ENCODE measurements at regions not wholly inside any gene's neighbourhood (a gene's known extent, or its start where the extent isn't known, plus 50 kb on each side); places are given as distances from the start of the nearest gene placed in this dataset.

- no peak for DNase-seq
These were observed 1421.0 kb upstream of the FLRT2 start for GRCh38 chr14:84108746-84109457.

DNA sequence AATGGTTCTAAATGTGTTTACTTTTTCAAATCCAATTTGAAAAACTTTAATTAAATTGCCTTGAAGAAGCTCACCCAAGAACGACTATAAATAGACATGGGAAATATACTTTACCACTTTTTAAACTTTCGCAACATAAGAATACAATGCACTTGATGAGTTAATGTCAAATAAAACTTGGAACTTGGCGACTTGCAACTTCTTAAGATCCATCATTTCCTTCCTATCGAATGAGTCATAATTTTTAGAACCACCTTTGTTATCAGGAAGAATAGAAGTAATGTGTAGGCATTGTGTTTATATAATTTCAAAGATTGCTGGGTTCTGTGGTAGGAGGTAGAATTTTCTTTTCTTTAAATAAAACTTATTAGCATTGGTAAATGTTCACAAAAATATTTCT is 1417.4 kb upstream of the FLRT2 start:
- no peak for DNase-seq

- no peak for DNase-seq
These were observed 1404.3 kb upstream of the FLRT2 start for GRCh38 chr14:84125676-84126075.

- no peak for DNase-seq
These were observed 1402.4 kb upstream of the FLRT2 start for GRCh38 chr14:84127495-84127894.

GRCh38 chr14:84128050-84128449 is 1401.9 kb upstream of the FLRT2 start:
- no peak for DNase-seq

- peak in 1 of 14 donors; percentile 1 for DNase-seq
These were observed 1400.9 kb upstream of the FLRT2 start for GRCh38 chr14:84129007-84129406.

DNA sequence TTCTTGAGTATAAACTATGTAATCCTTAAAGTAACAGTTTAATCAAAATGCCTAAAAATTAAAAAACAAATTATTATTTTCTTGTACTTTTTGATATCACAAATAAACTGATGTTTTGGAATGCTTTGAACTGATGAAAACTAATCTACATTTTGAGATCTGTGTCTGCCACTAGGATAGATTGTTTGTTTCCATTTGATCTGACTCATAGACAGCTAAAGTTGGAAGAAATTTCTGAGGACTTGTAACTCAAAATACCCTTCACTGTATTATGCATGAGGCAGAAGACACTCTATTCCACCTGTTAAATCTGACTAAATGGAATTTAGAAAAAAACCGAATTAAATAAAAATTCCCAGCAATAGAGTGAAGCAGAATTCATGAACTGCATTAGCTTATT is 1400.0 kb upstream of the FLRT2 start:
- no peak for DNase-seq

DNA sequence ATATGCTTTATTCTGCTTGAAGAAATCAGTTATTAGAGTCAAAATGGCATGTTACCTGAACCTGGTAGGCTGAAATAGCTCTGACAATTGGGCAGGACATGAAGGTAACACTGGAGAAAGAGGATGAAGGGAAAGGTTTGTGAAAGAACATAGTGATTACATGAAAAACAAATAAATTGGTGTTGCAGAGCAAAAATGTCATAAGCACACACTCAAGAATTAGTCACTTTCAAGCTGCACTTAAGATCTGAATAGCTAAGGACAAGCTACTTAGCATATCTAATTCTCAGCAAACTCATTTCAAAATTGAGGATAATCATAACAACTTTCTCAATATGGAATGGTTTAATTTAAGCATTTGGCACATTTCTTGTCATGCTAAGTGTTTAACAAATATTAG is 1398.0 kb upstream of the FLRT2 start:
- no peak for DNase-seq

- DNase-seq: no peak
These were observed 1385.8 kb upstream of the FLRT2 start for GRCh38 chr14:84144166-84144565.

- no peak for DNase-seq
These were observed 1377.5 kb upstream of the FLRT2 start for GRCh38 chr14:84152452-84152851.

- DNase-seq: no peak
These were observed 1367.3 kb upstream of the FLRT2 start for GRCh38 chr14:84162633-84163032.

GRCh38 chr14:84167026-84167425 is 1362.9 kb upstream of the FLRT2 start:
- no peak for DNase-seq

- DNase-seq: no peak
These were observed 1349.6 kb upstream of the FLRT2 start for GRCh38 chr14:84180336-84180735.

GRCh38 chr14:84181072-84181471 is 1348.9 kb upstream of the FLRT2 start:
- no peak for DNase-seq

- no peak for DNase-seq
These were observed 1334.4 kb upstream of the FLRT2 start for GRCh38 chr14:84195514-84195913.

DNA sequence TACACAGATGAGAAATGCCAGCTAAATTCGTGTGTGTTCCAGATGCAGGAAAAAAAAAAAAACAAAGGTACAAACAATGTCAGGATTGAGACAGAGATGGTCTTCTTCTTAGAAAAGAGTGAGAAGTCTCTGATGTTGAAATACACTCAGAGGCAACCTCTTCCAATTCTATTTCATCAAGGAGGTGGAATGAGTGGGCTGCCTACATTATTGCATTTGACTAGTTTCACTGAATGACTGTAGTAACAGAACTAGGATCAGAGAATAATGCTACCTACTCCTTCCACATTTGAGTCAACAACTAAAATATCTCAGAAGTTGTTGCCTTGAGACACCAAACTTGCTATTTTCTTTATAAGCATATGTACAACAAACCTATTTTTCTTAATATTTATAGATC is 1332.2 kb upstream of the FLRT2 start:
- DNase-seq: no peak

DNA sequence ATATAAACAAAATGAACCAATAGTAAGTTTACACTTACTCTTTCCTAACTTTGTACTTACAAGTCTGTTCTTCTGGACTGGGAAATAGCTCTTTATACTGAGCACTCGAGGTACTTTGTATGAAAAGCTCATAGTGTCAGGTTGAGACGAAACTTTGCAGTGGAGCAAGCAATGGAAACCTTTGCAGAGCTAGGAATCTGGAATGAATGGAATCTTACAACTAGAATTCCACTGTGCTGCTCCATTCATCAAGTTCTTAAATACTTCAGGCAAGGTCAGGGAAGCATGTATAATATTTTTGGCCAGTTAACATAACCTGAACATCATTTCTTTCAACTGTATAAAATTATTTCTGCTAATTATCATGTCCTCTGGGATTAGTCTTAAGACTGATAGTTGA is 1327.5 kb upstream of the FLRT2 start:
- DNase-seq: no peak

- DNase-seq: no peak
These were observed 1326.0 kb upstream of the FLRT2 start for GRCh38 chr14:84203896-84204295.

GRCh38 chr14:84208451-84208850 is 1321.5 kb upstream of the FLRT2 start:
- DNase-seq: no peak

DNA sequence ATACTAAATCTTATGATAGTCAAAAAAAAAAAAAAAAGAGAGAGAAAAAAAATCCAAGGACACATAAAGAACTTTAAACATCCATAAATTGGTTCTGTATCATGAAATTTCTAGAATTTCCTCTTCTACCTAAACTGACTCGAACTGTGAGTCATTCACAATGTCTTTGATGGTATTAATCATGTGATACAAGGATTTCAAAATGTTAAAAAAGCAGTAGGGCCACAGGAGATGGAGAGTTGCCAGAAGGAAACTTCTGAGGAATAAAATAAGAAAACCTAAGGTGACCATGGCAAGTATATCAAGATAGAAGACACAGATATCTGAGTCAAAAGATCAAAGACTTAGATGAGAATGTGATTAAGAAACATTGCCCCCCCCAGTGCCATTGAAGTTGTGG is 1320.9 kb upstream of the FLRT2 start:
- DNase-seq: no peak

DNA sequence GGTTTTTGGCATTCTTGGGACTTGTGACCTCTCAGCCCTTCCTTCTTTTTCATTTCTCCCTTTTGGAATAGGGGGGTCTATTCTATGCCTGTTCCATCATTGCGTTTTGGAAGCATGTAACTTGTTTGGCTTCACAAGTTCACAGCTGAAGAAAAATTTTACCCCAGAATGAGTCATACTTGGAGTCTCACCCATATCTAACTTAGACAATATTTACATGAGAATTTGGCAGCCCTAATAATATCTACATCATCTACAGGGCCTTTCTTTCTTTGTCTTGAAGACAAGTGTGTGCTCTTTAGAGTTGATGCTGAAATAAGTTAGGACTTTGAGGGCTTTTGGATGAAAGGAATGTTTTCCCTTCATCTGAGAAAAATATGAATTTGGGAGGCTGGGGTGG is 1312.9 kb upstream of the FLRT2 start:
- DNase-seq: no peak

- DNase-seq: peak in 1 of 14 donors; percentile 2
These were observed 1304.7 kb upstream of the FLRT2 start for GRCh38 chr14:84225268-84225667.

DNA sequence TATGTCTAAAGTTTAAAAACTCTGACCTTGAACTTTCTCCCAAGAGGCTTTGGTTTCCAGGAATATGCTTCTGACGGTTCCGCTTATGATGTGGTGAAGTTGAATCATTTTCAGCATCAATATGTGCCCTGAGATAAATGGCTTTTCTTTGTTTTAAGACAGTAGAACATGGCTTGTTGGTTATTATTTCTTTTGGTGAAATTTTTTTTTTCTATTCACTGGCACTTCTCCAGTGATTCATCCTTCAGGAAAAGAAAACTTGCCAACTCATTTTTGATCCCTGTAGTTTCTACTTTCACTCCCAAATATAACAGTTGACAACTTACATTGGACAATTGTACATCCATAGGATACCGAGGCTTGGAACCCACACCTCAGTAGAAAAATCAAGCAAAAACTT is 1301.2 kb upstream of the FLRT2 start:
- no peak for DNase-seq

DNA sequence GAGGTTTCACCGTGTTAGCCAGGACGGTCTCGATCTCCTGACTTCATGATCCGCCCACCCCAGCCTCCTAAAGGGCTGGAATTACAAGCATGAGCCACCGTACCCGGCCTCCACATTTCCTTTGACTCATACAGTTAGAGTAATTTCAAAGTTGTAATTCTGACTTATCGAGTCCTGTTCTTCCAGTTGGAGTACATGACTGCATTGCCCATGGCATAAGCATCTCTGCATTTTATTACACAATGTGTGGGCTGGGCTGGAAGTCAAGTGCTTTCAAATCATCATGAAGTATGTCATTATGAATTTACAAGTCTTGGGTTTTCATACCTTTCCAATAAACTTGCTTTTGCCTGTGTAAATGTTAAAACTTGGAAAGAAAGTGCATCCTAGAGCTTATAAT is 1295.7 kb upstream of the FLRT2 start:
- no peak for DNase-seq

DNA sequence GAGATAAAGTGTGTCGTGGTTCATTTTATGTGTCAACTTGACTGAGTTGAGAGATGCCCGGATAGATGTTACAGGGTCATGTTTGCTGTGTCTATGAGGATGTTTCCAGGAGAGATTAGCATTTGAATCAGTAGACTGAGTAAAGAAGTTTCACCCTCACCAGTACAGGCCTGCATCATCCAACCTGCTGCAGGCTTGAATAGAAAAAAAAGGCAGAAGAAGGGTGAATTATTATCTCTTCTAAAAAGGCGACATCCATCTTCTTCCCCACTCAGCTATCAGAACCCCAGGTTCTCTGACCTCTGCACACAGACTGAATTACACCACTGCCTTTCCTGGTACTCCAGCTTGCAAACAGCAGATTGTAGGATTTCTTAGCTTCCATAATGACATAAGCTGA is 1293.7 kb upstream of the FLRT2 start:
- no peak for DNase-seq
